ENCODE measurements at regions not wholly inside any gene's neighbourhood (a gene's known extent, or its start where the extent isn't known, plus 50 kb on each side); places are given as distances from the start of the nearest gene placed in this dataset.

- Histone ChIP-seq H3K36me3 (ENCODE audit: insufficient read depth, low read length) (no peaks in the 10 kb centered on the region), H2AFZ (ENCODE audit: low read depth, low read length) (no peak overlapping the region; the same call in 1 of the 2 replicates), H3K4me3 (ENCODE audit: low read depth in 1 of 2, low read length in 2 of 2) (no peak overlapping the region), H3K79me2 (ENCODE audit: insufficient read depth, low read length) (no peaks in the 10 kb centered on the region), H3K27ac (ENCODE audit: low read length) (no peak overlapping the region), H3K27me3 (ENCODE audit: insufficient read depth, low read length, poor library complexity) (no peaks in the 10 kb centered on the region), H3K9me3 (ENCODE audit: insufficient read depth, low read length, severe bottlenecking) (no peaks in the 10 kb centered on the region), H3K9ac (ENCODE audit: low read depth, low read length) (no peak overlapping the region), H3K4me1 (ENCODE audit: insufficient read depth, low read length) (no peaks in the 10 kb centered on the region), H3K4me2 (ENCODE audit: insufficient read depth, low read length) (no peak overlapping the region), H4K20me1 (ENCODE audit: insufficient read depth, low read length) (no peaks in the 10 kb centered on the region)
- no peak for TF ChIP-seq EZH2 (IDR thresholded peaks at IDR 0.05; ENCODE audit: borderline replicate concordance, low read depth, low read length, severe bottlenecking)
- no peak for TF ChIP-seq CTCF (IDR thresholded peaks at IDR 0.05; ENCODE audit: borderline replicate concordance, extremely low read depth, low read length, poor library complexity, severe bottlenecking)
- no peak for DNase-seq
- ATAC-seq (ENCODE audit: insufficient read depth, low read depth), result no peak
These were observed 75.0 kb upstream of the WSB1 start for GRCh38 chr17:27218719-27219488.

- no peak for TF ChIP-seq CTCF (IDR thresholded peaks at IDR 0.05; ENCODE audit: borderline replicate concordance, extremely low read depth, low read length, poor library complexity, severe bottlenecking)
- TF ChIP-seq EZH2 (IDR thresholded peaks at IDR 0.05; ENCODE audit: borderline replicate concordance, low read depth, low read length, severe bottlenecking), result no peak
- Histone ChIP-seq H2AFZ (ENCODE audit: low read depth, low read length) (no peak overlapping the region), H3K4me2 (ENCODE audit: insufficient read depth, low read length) (no peak overlapping the region), H3K4me1 (ENCODE audit: insufficient read depth, low read length) (no peaks in the 10 kb centered on the region), H3K79me2 (ENCODE audit: insufficient read depth, low read length) (no peaks in the 10 kb centered on the region), H4K20me1 (ENCODE audit: insufficient read depth, low read length) (no peaks in the 10 kb centered on the region), H3K27ac (ENCODE audit: low read length) (no peak overlapping the region), H3K4me3 (ENCODE audit: low read depth in 1 of 2, low read length in 2 of 2) (no peak overlapping the region), H3K36me3 (ENCODE audit: insufficient read depth, low read length) (no peaks in the 10 kb centered on the region), H3K9ac (ENCODE audit: low read depth, low read length) (no peak overlapping the region), H3K27me3 (ENCODE audit: insufficient read depth, low read length, poor library complexity) (no peaks in the 10 kb centered on the region), H3K9me3 (ENCODE audit: insufficient read depth, low read length, severe bottlenecking) (no peaks in the 10 kb centered on the region)
- ATAC-seq (ENCODE audit: insufficient read depth, low read depth) (no peak), DNase-seq (no peak)
These were observed 71.4 kb upstream of the WSB1 start for GRCh38 chr17:27222515-27222914.

GRCh38 chr17:27224526-27225315 is 69.2 kb upstream of the WSB1 start:
- no peak overlapping the region for H3K27ac ChIP-seq (ENCODE audit: low read length)
- no peak overlapping the region for H3K4me3 ChIP-seq (ENCODE audit: low read depth in 1 of 2, low read length in 2 of 2)
- no peaks in the 10 kb centered on the region for H3K4me1 ChIP-seq (ENCODE audit: insufficient read depth, low read length)
- H3K36me3 ChIP-seq (ENCODE audit: insufficient read depth, low read length), result no peaks in the 10 kb centered on the region
- ATAC-seq (ENCODE audit: insufficient read depth, low read depth) (no peak), DNase-seq (no peak)
- H3K9ac ChIP-seq (ENCODE audit: low read depth, low read length), result no peak overlapping the region
- H3K27me3 ChIP-seq (ENCODE audit: insufficient read depth, low read length, poor library complexity), result no peaks in the 10 kb centered on the region
- no peaks in the 10 kb centered on the region for H3K9me3 ChIP-seq (ENCODE audit: insufficient read depth, low read length, severe bottlenecking)
- no peak overlapping the region for H3K4me2 ChIP-seq (ENCODE audit: insufficient read depth, low read length)
- H2AFZ ChIP-seq (ENCODE audit: low read depth, low read length), result no peak overlapping the region
- H4K20me1 ChIP-seq (ENCODE audit: insufficient read depth, low read length), result no peaks in the 10 kb centered on the region
- TF ChIP-seq EZH2 (IDR thresholded peaks at IDR 0.05; ENCODE audit: borderline replicate concordance, low read depth, low read length, severe bottlenecking) (no peak), CTCF (IDR thresholded peaks at IDR 0.05; ENCODE audit: borderline replicate concordance, extremely low read depth, low read length, poor library complexity, severe bottlenecking) (no peak)
- no peaks in the 10 kb centered on the region for H3K79me2 ChIP-seq (ENCODE audit: insufficient read depth, low read length)

Measured in DND-41 (cell line).